ENCODE measurements at regions not wholly inside any gene's neighbourhood (a gene's known extent, or its start where the extent isn't known, plus 50 kb on each side); places are given as distances from the start of the nearest gene placed in this dataset.

GRCh38 chr9:12461763-12462460, 231.3 kb upstream of the TYRP1 start:
- DNase-seq = no peak

- DNase-seq = no peak
Measured at GRCh38 chr9:12462861-12463260, 230.3 kb upstream of the TYRP1 start.

- no peak for DNase-seq
Measured at GRCh38 chr9:12463641-12464040, 229.5 kb upstream of the TYRP1 start.

GRCh38 chr9:12464400-12464799, 228.8 kb upstream of the TYRP1 start:
- no peak for DNase-seq

GRCh38 chr9:12464910-12465512, 228.2 kb upstream of the TYRP1 start:
- DNase-seq = peak; percentile 43

- DNase-seq = no peak
Measured at GRCh38 chr9:12469084-12469483, 224.1 kb upstream of the TYRP1 start.

GRCh38 chr9:12494411-12494810, 198.8 kb upstream of the TYRP1 start:
- DNase-seq = no peak

- no peak for DNase-seq
Measured at GRCh38 chr9:12497790-12498189, 195.4 kb upstream of the TYRP1 start.

- no peak for DNase-seq
Measured at GRCh38 chr9:12502520-12502919, 190.7 kb upstream of the TYRP1 start.

GRCh38 chr9:12503606-12504122, 189.5 kb upstream of the TYRP1 start:
- DNase-seq = no peak

GRCh38 chr9:12510551-12510950, 182.6 kb upstream of the TYRP1 start:
- DNase-seq = no peak

- DNase-seq = no peak
Measured at GRCh38 chr9:12511726-12512125, 181.5 kb upstream of the TYRP1 start.

- no peak for DNase-seq
Measured at GRCh38 chr9:12516031-12516430, 177.2 kb upstream of the TYRP1 start.

GRCh38 chr9:12516573-12516972, 176.6 kb upstream of the TYRP1 start:
- DNase-seq = no peak

GRCh38 chr9:12538842-12539579, 154.2 kb upstream of the TYRP1 start:
- peak; percentile 43 for DNase-seq

- no peak for DNase-seq
Measured at GRCh38 chr9:12539580-12539975, 153.6 kb upstream of the TYRP1 start.

GRCh38 chr9:12544700-12545099, 148.5 kb upstream of the TYRP1 start:
- no peak for DNase-seq

GRCh38 chr9:12554636-12555035, 138.5 kb upstream of the TYRP1 start:
- no peak for DNase-seq

GRCh38 chr9:12566404-12567090, 126.6 kb upstream of the TYRP1 start:
- DNase-seq = no peak

GRCh38 chr9:12584656-12585522, 108.3 kb upstream of the TYRP1 start:
- no peak for DNase-seq

- no peak for DNase-seq
Measured at GRCh38 chr9:12595400-12595799, 97.8 kb upstream of the TYRP1 start.

- no peak for DNase-seq
Measured at GRCh38 chr9:12604164-12604821, 88.9 kb upstream of the TYRP1 start.
